Hypothalamus (tissue), 51 donors: ENCODE measurements at regions not wholly inside any gene's neighbourhood (a gene's known extent, or its start where the extent isn't known, plus 50 kb on each side); places are given as distances from the start of the nearest gene placed in this dataset.
"Not testable (repeated sequence)": the region's sequence is repeated elsewhere in the genome, so short reads cannot be mapped to it uniquely, and the experiment has no call there.

Experiments
- DNase-seq, 51 donors: peaks; one replicate each; lab custom pipeline; 2025; lab: John Stamatoyannopoulos, UW

GRCh38 chrX:7542587-7543380, 300.2 kb upstream of the VCX start:
- no peak for DNase-seq

GRCh38 chrX:7522860-7523259, 320.1 kb upstream of the VCX start:
- DNase-seq: no peak

GRCh38 chrX:7515681-7516413, 327.1 kb upstream of the VCX start:
- DNase-seq: no peak

- no peak for DNase-seq
Measured at GRCh38 chrX:7514871-7515599, 327.9 kb upstream of the VCX start.

DNA sequence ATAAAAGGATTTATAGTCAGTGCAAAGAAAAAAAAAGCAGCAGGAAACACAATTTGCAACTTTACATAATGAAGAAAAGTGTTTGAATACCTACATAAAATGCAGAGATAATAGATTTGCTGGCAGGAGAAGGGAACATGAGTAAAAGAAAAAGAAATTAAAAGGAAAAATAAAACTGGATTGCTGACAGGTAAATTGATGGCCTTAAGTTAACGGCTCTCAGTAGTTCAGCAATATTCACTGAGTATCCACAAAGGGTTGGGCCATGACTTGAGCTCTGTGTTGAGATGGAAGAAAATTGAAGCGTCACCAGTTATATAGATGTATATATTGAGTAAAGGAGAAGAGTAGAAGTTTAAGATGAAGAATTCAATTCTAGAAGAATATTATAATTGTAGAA, 330.1 kb upstream of the VCX start:
- DNase-seq: no peak

GRCh38 chrX:7503251-7503650, 339.7 kb upstream of the VCX start:
- peak in 8 of 51 donors; percentile 0 to 2 (median 0) for DNase-seq

GRCh38 chrX:7500386-7500785, 342.6 kb upstream of the VCX start:
- DNase-seq: no peak

DNA sequence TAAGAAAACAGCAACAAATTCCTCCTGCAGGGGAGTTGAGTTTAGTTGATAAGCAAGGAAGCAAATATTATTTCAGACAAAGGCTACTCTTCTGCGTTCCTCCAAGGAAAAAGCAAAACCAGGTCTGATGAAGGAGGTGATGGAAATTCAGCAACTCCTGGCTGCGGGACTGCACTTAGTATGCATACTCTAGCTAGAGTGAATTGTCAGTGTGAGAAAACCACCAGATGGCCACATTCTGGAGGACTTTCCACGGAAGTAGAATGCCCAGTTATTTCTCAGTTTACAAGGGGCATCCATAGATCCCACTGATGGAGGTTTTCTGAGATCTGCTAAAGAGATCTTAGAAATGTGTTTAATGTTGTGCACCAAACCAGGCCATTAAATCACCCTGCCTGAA, 338.6 kb upstream of the PUDP start:
- DNase-seq: no peak

DNA sequence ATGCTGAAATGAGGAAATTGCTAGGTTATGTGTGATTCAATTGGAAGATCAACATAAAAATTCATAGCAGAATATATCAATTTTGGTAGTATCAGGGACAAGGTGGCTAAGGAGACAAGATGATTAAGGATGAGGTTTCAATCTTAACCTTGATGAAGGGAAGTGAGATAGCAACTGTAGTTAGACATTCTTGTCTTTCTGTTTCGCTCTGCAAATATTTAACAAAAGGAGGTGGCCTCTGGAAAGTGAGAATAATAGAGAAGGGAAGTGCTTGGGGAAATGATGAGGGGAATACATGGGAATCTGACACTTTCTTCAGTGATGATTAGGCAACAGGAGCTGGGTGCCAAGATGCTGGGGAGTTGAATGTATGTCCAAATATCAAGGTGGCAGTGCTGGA, 337.1 kb upstream of the PUDP start:
- DNase-seq: no peak

GRCh38 chrX:7480721-7481120, 332.8 kb upstream of the PUDP start:
- DNase-seq: no peak

DNA sequence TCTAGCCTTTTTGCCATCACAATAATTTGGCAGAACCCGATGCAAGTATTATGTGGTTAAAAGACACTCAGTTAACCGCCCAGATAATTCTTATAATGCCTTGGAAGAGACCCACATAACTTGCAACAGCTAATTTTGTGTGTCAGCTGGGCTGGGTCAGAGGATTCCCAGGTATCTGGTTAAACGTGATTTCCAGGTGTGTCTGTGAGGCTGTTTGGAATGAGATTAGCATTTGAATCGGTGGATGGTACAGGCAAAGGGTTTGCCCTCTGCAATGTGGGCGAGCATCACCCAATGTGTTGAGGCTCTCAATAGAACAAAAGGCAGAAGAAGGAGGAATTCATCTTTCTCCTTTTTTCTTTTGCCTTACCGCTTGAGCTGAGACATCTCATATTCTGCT, 314.2 kb upstream of the PUDP start:
- DNase-seq: no peak

DNA sequence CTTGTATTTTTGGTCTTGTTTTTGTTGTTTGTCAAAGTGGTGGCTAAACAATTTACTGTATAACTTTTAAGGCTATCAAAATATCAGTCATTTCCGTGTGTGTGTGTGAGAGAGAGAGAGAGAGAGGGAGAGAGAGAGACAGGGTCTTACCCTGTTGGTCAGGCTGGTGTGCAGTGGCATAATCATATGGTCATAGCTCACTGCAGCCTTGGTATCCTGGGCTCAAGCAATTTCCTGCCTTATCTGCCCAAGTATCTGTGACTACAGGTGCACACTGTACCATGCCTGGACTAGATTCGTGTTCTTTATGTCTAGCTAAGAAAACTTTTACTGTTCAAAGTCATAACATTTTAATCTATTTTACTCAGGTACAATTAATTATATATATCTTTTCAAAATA, 313.1 kb upstream of the PUDP start:
- not testable (repeated sequence) for DNase-seq

GRCh38 chrX:7447801-7448499, 300.0 kb upstream of the PUDP start:
- DNase-seq: no peak

GRCh38 chrX:7446815-7447214, 298.9 kb upstream of the PUDP start:
- DNase-seq: no peak

- DNase-seq: no peak
Measured at GRCh38 chrX:7444967-7445366, 297.0 kb upstream of the PUDP start.

- DNase-seq: no peak
Measured at GRCh38 chrX:7441586-7441985, 293.6 kb upstream of the PUDP start.

DNA sequence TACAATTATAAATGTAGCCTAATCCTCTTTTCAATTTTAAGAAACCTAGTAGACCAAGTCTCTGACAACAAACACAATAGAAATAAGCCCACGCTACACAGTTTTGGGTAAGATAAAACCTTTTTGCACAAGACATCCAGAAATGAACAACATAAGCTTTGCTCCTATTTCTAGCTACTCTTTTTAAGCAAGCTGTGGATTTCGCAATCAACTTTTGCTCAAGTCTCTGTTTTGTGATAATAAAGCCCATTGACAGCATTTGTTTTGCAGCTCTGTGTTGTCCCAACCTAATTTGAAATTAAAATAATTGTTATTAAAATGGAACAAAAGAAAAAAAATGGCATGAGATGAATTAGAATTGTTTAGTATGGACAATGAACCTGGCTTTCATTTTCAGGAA, 287.9 kb upstream of the PUDP start:
- DNase-seq: no peak

DNA sequence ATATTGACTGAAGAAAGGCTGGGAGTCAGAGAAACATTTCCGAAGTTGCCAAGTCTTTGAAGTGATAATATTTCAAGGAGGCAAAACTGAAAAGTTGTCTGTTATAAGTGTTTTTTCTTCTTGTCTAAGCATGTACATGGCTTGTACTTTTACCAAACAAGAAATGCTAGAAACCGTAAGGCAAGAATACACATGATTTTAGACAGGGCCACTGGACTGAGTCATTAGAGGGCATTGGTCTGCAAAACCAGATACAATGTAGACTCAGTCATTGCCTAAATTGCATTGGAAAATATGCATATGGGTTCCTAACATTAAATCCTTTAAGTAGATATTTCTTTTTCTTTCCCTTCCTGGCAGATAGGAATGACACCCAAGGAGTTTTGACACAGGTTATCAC, 284.9 kb upstream of the PUDP start:
- no peak for DNase-seq

DNA sequence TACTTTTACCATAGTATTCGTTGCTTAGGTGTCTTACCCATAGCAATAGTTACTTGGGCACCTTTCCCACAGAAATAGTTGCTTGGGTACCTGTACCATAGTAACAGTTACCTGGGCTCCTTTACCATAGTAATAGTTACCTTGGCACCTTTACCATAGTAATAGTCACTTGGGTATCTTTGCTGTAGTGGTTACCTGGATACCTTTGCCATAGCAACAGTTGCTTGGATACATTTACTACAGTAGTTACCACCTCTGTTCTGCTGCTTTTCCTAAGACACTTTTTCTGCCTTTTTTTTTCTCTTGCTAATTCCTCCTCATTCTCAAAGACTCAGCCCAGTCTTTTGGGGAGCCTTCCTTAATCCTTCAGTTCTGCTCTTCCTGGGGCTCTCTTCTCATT, 272.8 kb upstream of the PUDP start:
- peak in 1 of 51 donors; percentile 0 for DNase-seq

- DNase-seq: no peak
Measured at GRCh38 chrX:7414753-7415152, 266.8 kb upstream of the PUDP start.

DNA sequence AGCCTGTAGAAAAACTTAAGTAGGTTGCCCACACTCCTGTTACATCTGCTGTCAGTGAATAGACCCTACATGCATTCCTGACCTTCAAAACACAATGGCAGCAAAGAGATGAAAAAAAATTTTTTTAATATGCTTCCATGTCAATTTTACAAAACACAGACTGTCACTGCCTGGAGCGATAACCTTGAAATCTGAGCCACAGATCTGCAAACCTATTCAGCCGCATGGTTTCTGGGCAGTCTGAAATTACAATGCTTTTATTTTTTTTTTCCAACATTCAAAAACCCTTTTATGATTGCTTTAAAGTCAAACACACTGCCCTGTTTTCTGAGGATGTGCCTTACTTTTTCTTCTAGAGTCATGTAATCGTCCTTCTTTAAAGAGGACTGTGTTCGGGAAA, 264.9 kb upstream of the PUDP start:
- no peak for DNase-seq
